Type B pancreatic cell (in vitro differentiated cells): ENCODE measurements at regions not wholly inside any gene's neighbourhood (a gene's known extent, or its start where the extent isn't known, plus 50 kb on each side); places are given as distances from the start of the nearest gene placed in this dataset.

ENCODE experiments used
- DNase-seq: peaks from one replicate; pipeline ENCODE4 v3.0.0; 2021; ENCODE audit warnings: mixed read lengths; ENCODE audit not compliant: unreplicated experiment; ENCODE audit errors: extremely low spot score
- H3K27ac Mint-ChIP-seq: 2 replicates; pipeline ENCODE4 v1.8.0; 2021; ENCODE audit warnings: mild to moderate bottlenecking, mixed read lengths
- H3K27me3 Mint-ChIP-seq: 2 replicates; pipeline ENCODE4 v1.8.0; 2021; ENCODE audit warnings: mixed read lengths
- H3K36me3 Mint-ChIP-seq: 2 replicates; pipeline ENCODE4 v1.8.0; 2021; ENCODE audit warnings: mixed read lengths
- H3K4me1 Mint-ChIP-seq: one replicate; pipeline ENCODE4 v1.8.0; 2021; ENCODE audit warnings: mixed read lengths; ENCODE audit not compliant: unreplicated experiment
- H3K4me3 Mint-ChIP-seq: 2 replicates; pipeline ENCODE4 v1.8.0; 2021; ENCODE audit warnings: mild to moderate bottlenecking, mixed read lengths
- H3K9me3 Mint-ChIP-seq: 2 replicates; pipeline ENCODE4 v1.8.0; 2021; ENCODE audit warnings: mixed read lengths
- CTCF ChIP-seq: fragments of 200-600 bp; sonication (generic); conservative IDR thresholded peaks from 2 replicates; pipeline ENCODE4 v1.5.0; 2021; ENCODE audit warnings: antibody characterized with exemption, mild to moderate bottlenecking

- no peak overlapping the region for H3K4me3 Mint-ChIP-seq
- no peaks in the 10 kb centered on the region for H3K36me3 Mint-ChIP-seq
- no peaks in the 10 kb centered on the region for H3K27me3 Mint-ChIP-seq
- no peaks in the 10 kb centered on the region for H3K9me3 Mint-ChIP-seq
- H3K4me1 Mint-ChIP-seq: peaks cover 35% of the 10 kb centered on the region
- no peak for TF ChIP-seq CTCF
- no peak overlapping the region for H3K27ac Mint-ChIP-seq
- no peak for DNase-seq
Measured at GRCh38 chr2:216557413-216557812, 58.8 kb downstream of the RPL37A start.

- TF ChIP-seq CTCF: no peak
- H3K4me3 Mint-ChIP-seq: no peak overlapping the region
- H3K9me3 Mint-ChIP-seq: no peaks in the 10 kb centered on the region
- DNase-seq: no peak
- no peak overlapping the region for H3K27ac Mint-ChIP-seq
- H3K4me1 Mint-ChIP-seq: peaks cover 39% of the 10 kb centered on the region
- H3K27me3 Mint-ChIP-seq: no peaks in the 10 kb centered on the region
- H3K36me3 Mint-ChIP-seq: no peaks in the 10 kb centered on the region
Measured at GRCh38 chr2:216557820-216558219, 59.2 kb downstream of the RPL37A start.

GRCh38 chr2:216559625-216560156 lies 61.0 kb downstream of the RPL37A start:
- peaks cover 36% of the 10 kb centered on the region for H3K4me1 Mint-ChIP-seq
- H3K36me3 Mint-ChIP-seq: no peaks in the 10 kb centered on the region
- no peaks in the 10 kb centered on the region for H3K27me3 Mint-ChIP-seq
- DNase-seq: no peak
- no peaks in the 10 kb centered on the region for H3K9me3 Mint-ChIP-seq
- no peak for TF ChIP-seq CTCF
- H3K27ac Mint-ChIP-seq: no peak overlapping the region
- no peak overlapping the region for H3K4me3 Mint-ChIP-seq

- H3K9me3 Mint-ChIP-seq: no peaks in the 10 kb centered on the region
- H3K27ac Mint-ChIP-seq: no peak overlapping the region
- TF ChIP-seq CTCF: no peak
- peaks cover 36% of the 10 kb centered on the region for H3K4me1 Mint-ChIP-seq
- no peak for DNase-seq
- no peaks in the 10 kb centered on the region for H3K27me3 Mint-ChIP-seq
- H3K36me3 Mint-ChIP-seq: no peaks in the 10 kb centered on the region
- no peak overlapping the region for H3K4me3 Mint-ChIP-seq
Measured at GRCh38 chr2:216560838-216561270, 62.2 kb downstream of the RPL37A start.

- Mint-ChIP-seq H3K27me3 (no peaks in the 10 kb centered on the region), H3K4me1 (peaks cover 28% of the 10 kb centered on the region), H3K4me3 (no peak overlapping the region), H3K36me3 (no peaks in the 10 kb centered on the region), H3K9me3 (no peaks in the 10 kb centered on the region), H3K27ac (no peak overlapping the region)
- no peak for DNase-seq
- TF ChIP-seq CTCF: no peak
Measured at GRCh38 chr2:216562696-216563435, 64.2 kb downstream of the RPL37A start.
